HCT116 (cell line): ENCODE measurements at regions not wholly inside any gene's neighbourhood (a gene's known extent, or its start where the extent isn't known, plus 50 kb on each side); places are given as distances from the start of the nearest gene placed in this dataset.

Experiments
- ATAC-seq: fragments of 200-7000 bp; cut with Tn5 transposase; 2 replicates; pipeline ENCODE4 v1.9.1; 2020; ENCODE audit warnings: mild to moderate bottlenecking, moderate library complexity
- BruUV-seq: library from RNA; stranded (reverse); fragments of 400-500 nt; replicated peaks from 2 replicates; lab custom pipeline; 2021; lab: Mats Ljungman, UMichigan
- CTCF ChIA-PET: fragments of 300-600 bp; sonication (Branson Sonifier 250); formaldehyde crosslinking; loops from one replicate; lab custom pipeline; 2021; ENCODE audit warnings: antibody characterized with exemption; lab: Charles Lee
- POLR2A ChIA-PET: fragments of 300-600, 350-600 bp; sonication (Branson Sonifier 250); formaldehyde crosslinking; loops from one replicate; lab custom pipeline; 2021; ENCODE audit warnings: antibody characterized with exemption; lab: Charles Lee
- RAD21 ChIA-PET, 2 experiments: fragments of 300-600 bp; sonication (Branson Sonifier 250); formaldehyde crosslinking; loops; one replicate each; lab custom pipeline; 2023; ENCODE audit warnings: low total read pairs in 2 of 2; ENCODE audit not compliant: uncharacterized antibody in 2 of 2, unreplicated experiment in 2 of 2, low non-redundant PET in 1 of 2; lab: Charles Lee
- DNase-seq: peaks from one replicate; pipeline ENCODE4 v3.0.0-alpha.2; 2010; ENCODE audit warnings: low read depth, low spot score
- H2AFZ ChIP-seq: fragments of 200-600 bp; shearing (Covaris generic), sonication (generic); 2 replicates; pipeline ENCODE4 v1.6.1; 2017; ENCODE audit warnings: low read depth, mixed run types, mixed read lengths, antibody characterized with exemption, low read length; ENCODE audit not compliant: poor library complexity, severe bottlenecking
- H3K27ac ChIP-seq: 2 replicates; pipeline ENCODE4 v1.5.1; 2012; ENCODE audit warnings: low read depth, low read length
- H3K27me3 ChIP-seq: fragments of 200-600 bp; sonication (generic); 2 replicates; pipeline ENCODE4 v1.6.1; 2016; ENCODE audit warnings: mixed run types, low read length, mixed read lengths; ENCODE audit not compliant: insufficient read depth
- H3K36me3 ChIP-seq, 2 experiments: fragments of 200-500 bp in 1 of 2; fragments of 200-600 bp in 1 of 2; sonication (Bioruptor generic) in 1 of 2; sonication (generic) in 1 of 2; 2 replicates each; pipeline versions ENCODE4 v1.5.1 to v1.6.1; 2014 to 2016; ENCODE audit warnings: low read length in 2 of 2, inconsistent platforms in 1 of 2, mixed read lengths in 1 of 2, mixed run types in 1 of 2; ENCODE audit not compliant: insufficient read depth in 2 of 2, control insufficient read depth in 1 of 2
- H3K4me1 ChIP-seq, 2 experiments: fragments of 200-600 bp in 1 of 2; sonication (generic) in 1 of 2; 2 replicates each; pipeline versions ENCODE4 v1.5.1 to v1.6.1; 2012 to 2017; ENCODE audit warnings: low read length in 2 of 2, inconsistent platforms in 1 of 2, mild to moderate bottlenecking in 1 of 2, mixed read lengths in 1 of 2, mixed run types in 1 of 2, moderate library complexity in 1 of 2; ENCODE audit not compliant: insufficient read depth in 2 of 2, control insufficient read depth in 1 of 2
- H3K4me2 ChIP-seq: fragments of 200-600 bp; sonication (generic); 2 replicates; pipeline ENCODE4 v1.6.1; 2017; ENCODE audit warnings: mixed run types, low read length, mixed read lengths
- H3K4me3 ChIP-seq, 2 experiments: fragments of 200-600 bp in 1 of 2; sonication (generic) in 1 of 2; replicated peaks in 1 of 2; 2 replicates each; pipeline ENCODE4 v1.5.1; 2011 to 2016; ENCODE audit warnings: low read length in 2 of 2, control low read depth in 1 of 2, low read depth in 1 of 2, mild to moderate bottlenecking in 1 of 2, mixed read lengths in 1 of 2, mixed run types in 1 of 2
- H3K79me2 ChIP-seq: fragments of 200-600 bp; sonication (generic); 2 replicates; pipeline ENCODE4 v1.6.1; 2017; ENCODE audit warnings: mild to moderate bottlenecking, mixed run types, low read length, moderate library complexity, mixed read lengths; ENCODE audit not compliant: insufficient read depth
- H3K9ac ChIP-seq: fragments of 200-600 bp; sonication (generic); 2 replicates; pipeline ENCODE4 v1.6.1; 2016; ENCODE audit warnings: low read length, mixed read lengths
- H3K9me2 ChIP-seq: fragments of 200-600 bp; sonication (generic), shearing (Covaris generic); 2 replicates; pipeline ENCODE4 v1.6.1; 2017; ENCODE audit warnings: mixed run types, mild to moderate bottlenecking, moderate library complexity; ENCODE audit not compliant: insufficient read depth
- H3K9me3 ChIP-seq, 2 experiments: fragments of 200-500 bp in 1 of 2; fragments of 200-600 bp in 1 of 2; sonication (Bioruptor generic) in 1 of 2; sonication (generic) in 1 of 2; 2 replicates each; pipeline ENCODE4 v1.6.1; 2014 to 2017; ENCODE audit warnings: low read length in 2 of 2, mixed read lengths in 2 of 2, inconsistent platforms in 1 of 2, low read depth in 1 of 2, mild to moderate bottlenecking in 1 of 2, mixed run types in 1 of 2, moderate library complexity in 1 of 2; ENCODE audit not compliant: control insufficient read depth in 1 of 2, insufficient read depth in 1 of 2
- H4K20me1 ChIP-seq: fragments of 200-600 bp; sonication (generic), shearing (Covaris generic); 2 replicates; pipeline ENCODE4 v1.6.1; 2017; ENCODE audit warnings: mixed run types, mild to moderate bottlenecking, moderate library complexity; ENCODE audit not compliant: insufficient read depth
- CBX3 ChIP-seq: IDR thresholded peaks from 2 replicates; pipeline ENCODE4 v1.6.1; 2012; ENCODE audit warnings: low read depth
- EGR1 ChIP-seq: IDR thresholded peaks from 2 replicates; pipeline ENCODE4 v1.6.1; 2012; ENCODE audit warnings: low read depth
- ELF1 ChIP-seq: IDR thresholded peaks from 2 replicates; pipeline ENCODE4 v1.6.1; 2012; ENCODE audit warnings: low read depth, borderline replicate concordance
- SRF ChIP-seq: IDR thresholded peaks from 2 replicates; pipeline ENCODE4 v1.6.1; 2012; ENCODE audit warnings: low read depth
- intact Hi-C: fragments of 100-400 bp; cut with micrococcal nuclease; formaldehyde crosslinking; loops from 2 replicates; pipeline ENCODE4 v1.10.0; 2022
- TF ChIP-seq, protein P1 (sequence below), 3 experiments: fragments of 200-600 bp in 1 of 3; sonication (generic) in 1 of 3; IDR thresholded peaks in 2 of 3; conservative IDR thresholded peaks in 1 of 3; 2 replicates each; pipeline ENCODE4 v1.5.1; 2012 to 2017; ENCODE audit warnings: low read depth in 2 of 3, low read length in 2 of 3, antibody characterized with exemption in 1 of 3, borderline replicate concordance in 1 of 3, control low read depth in 1 of 3, mild to moderate bottlenecking in 1 of 3, mixed read lengths in 1 of 3, mixed run types in 1 of 3, moderate library complexity in 1 of 3; ENCODE audit not compliant: insufficient read depth in 1 of 3
- TF ChIP-seq, protein P2 (sequence below): IDR thresholded peaks from 2 replicates; pipeline ENCODE4 v1.6.1; 2011; ENCODE audit warnings: mild to moderate bottlenecking, low read length, moderate library complexity; ENCODE audit not compliant: insufficient replicate concordance; ENCODE audit errors: extremely low read depth

DNA sequence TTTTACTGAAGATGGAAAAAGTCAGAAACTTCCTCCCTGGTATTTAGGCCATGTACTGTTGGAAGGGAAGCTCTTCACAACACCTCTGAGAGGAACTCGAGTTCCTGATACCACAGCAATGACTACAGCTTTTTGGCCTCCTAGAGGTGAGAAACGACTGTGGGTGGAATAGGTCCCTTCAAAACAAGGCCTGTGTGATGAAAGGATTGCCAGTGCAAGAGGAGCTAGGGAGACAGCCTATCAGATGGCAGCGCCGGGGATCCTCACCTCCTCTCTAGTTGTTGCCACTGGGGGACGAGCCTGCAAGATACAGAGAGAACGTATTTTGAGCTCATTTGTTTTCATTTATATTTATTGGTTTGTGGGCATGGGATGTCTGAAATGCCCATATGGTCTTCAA, 187.8 kb upstream of the KCND3 start:
- Histone ChIP-seq H3K79me2 (no peaks in the 10 kb centered on the region), H3K36me3 (no peaks in the 10 kb centered on the region), H3K4me3 (no peak overlapping the region), H3K9me3 (no peaks in the 10 kb centered on the region), H3K9me2 (no peaks in the 10 kb centered on the region), H3K4me1 (no peaks in the 10 kb centered on the region), H3K4me2 (no peak overlapping the region), H3K9ac (no peak overlapping the region), H3K27ac (no peak overlapping the region), H4K20me1 (no peaks in the 10 kb centered on the region), H2AFZ (no peak overlapping the region), H3K27me3 (peaks cover 26% of the 10 kb centered on the region)
- intact Hi-C loops, result no loop called here
- POLR2A ChIA-PET, result no interaction called here
- RAD21 ChIA-PET, result no interaction called here
- DNase-seq (no peak), ATAC-seq (no peak)
- TF ChIP-seq, protein P1, sequence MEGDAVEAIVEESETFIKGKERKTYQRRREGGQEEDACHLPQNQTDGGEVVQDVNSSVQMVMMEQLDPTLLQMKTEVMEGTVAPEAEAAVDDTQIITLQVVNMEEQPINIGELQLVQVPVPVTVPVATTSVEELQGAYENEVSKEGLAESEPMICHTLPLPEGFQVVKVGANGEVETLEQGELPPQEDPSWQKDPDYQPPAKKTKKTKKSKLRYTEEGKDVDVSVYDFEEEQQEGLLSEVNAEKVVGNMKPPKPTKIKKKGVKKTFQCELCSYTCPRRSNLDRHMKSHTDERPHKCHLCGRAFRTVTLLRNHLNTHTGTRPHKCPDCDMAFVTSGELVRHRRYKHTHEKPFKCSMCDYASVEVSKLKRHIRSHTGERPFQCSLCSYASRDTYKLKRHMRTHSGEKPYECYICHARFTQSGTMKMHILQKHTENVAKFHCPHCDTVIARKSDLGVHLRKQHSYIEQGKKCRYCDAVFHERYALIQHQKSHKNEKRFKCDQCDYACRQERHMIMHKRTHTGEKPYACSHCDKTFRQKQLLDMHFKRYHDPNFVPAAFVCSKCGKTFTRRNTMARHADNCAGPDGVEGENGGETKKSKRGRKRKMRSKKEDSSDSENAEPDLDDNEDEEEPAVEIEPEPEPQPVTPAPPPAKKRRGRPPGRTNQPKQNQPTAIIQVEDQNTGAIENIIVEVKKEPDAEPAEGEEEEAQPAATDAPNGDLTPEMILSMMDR (IDR thresholded peaks at IDR 0.05 in 2 of 3, conservative IDR thresholded peaks at IDR 0.05 in 1 of 3; ENCODE audit: borderline replicate concordance in 1 of 3, insufficient read depth in 1 of 3, low read depth in 2 of 3, low read length in 2 of 3), result no peak
- TF ChIP-seq SRF, result no peak
- no peak for TF ChIP-seq ELF1
- no peak for TF ChIP-seq CBX3
- TF ChIP-seq EGR1, result no peak
- TF ChIP-seq, protein P2, sequence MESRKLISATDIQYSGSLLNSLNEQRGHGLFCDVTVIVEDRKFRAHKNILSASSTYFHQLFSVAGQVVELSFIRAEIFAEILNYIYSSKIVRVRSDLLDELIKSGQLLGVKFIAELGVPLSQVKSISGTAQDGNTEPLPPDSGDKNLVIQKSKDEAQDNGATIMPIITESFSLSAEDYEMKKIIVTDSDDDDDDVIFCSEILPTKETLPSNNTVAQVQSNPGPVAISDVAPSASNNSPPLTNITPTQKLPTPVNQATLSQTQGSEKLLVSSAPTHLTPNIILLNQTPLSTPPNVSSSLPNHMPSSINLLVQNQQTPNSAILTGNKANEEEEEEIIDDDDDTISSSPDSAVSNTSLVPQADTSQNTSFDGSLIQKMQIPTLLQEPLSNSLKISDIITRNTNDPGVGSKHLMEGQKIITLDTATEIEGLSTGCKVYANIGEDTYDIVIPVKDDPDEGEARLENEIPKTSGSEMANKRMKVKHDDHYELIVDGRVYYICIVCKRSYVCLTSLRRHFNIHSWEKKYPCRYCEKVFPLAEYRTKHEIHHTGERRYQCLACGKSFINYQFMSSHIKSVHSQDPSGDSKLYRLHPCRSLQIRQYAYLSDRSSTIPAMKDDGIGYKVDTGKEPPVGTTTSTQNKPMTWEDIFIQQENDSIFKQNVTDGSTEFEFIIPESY, result no peak
- no TSS peak for BruUV-seq
- CTCF ChIA-PET, result no interaction called here
